ENCODE measurements at regions not wholly inside any gene's neighbourhood (a gene's known extent, or its start where the extent isn't known, plus 50 kb on each side); places are given as distances from the start of the nearest gene placed in this dataset.

DNA sequence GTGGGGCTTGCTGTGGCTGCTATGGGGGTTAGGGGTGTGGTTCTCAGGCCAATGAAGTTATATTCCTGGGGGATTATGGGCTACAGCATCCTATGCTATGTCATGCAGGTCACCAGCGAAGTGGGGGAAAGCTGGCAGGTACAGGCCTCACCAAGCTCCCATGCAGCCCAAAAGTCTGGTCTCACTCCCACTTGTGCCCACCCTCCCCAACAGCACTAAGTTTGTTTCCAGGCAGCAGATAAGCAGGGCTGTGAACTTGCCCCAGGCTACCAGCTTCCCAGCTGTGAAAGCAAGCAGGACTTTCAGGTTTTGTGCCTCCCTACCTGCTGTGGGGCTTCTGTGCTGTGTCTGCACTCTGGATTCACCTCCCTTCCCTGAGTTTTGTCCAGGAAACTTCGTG is 469.7 kb downstream of the CPS1 start:
- TF ChIP-seq EZH2 (IDR thresholded peaks at IDR 0.05) (no peak), POLR2AphosphoS5 (IDR thresholded peaks at IDR 0.05; ENCODE audit: borderline replicate concordance, low read depth, low read length) (no peak), FOXP2 (optimal IDR thresholded peaks at IDR 0.05; ENCODE audit: control extremely low read depth, extremely low read length, insufficient read depth) (no peak)
